ENCODE measurements at regions not wholly inside any gene's neighbourhood (a gene's known extent, or its start where the extent isn't known, plus 50 kb on each side); places are given as distances from the start of the nearest gene placed in this dataset.

- no peak for TF ChIP-seq POLR2A (IDR thresholded peaks at IDR 0.05)
- TF ChIP-seq, protein P1, sequence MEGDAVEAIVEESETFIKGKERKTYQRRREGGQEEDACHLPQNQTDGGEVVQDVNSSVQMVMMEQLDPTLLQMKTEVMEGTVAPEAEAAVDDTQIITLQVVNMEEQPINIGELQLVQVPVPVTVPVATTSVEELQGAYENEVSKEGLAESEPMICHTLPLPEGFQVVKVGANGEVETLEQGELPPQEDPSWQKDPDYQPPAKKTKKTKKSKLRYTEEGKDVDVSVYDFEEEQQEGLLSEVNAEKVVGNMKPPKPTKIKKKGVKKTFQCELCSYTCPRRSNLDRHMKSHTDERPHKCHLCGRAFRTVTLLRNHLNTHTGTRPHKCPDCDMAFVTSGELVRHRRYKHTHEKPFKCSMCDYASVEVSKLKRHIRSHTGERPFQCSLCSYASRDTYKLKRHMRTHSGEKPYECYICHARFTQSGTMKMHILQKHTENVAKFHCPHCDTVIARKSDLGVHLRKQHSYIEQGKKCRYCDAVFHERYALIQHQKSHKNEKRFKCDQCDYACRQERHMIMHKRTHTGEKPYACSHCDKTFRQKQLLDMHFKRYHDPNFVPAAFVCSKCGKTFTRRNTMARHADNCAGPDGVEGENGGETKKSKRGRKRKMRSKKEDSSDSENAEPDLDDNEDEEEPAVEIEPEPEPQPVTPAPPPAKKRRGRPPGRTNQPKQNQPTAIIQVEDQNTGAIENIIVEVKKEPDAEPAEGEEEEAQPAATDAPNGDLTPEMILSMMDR (IDR thresholded peaks at IDR 0.05 in 4 of 5, conservative IDR thresholded peaks at IDR 0.05 in 1 of 5) = no peak
Measured at GRCh38 chr12:131327521-131328488, 374.1 kb downstream of the ADGRD1 start.

Data from gastrocnemius medialis (tissue), 4 donors.